Thyroid gland (tissue), 4 donors: ENCODE measurements at regions not wholly inside any gene's neighbourhood (a gene's known extent, or its start where the extent isn't known, plus 50 kb on each side); places are given as distances from the start of the nearest gene placed in this dataset.

Experiments used
- DNase-seq, 2 donors: peaks; one replicate each; pipeline ENCODE4 v3.0.0-alpha.2; 2019
- H3K27ac ChIP-seq, 3 donors: fragments of 200-600 bp; sonication (generic); 1 replicate in 2 of 3; 2 replicates in 1 of 3; pipeline ENCODE4 v1.5.1; 2016 to 2019; ENCODE audit warnings: mild to moderate bottlenecking in 1 of 3, moderate library complexity in 1 of 3
- H3K27me3 ChIP-seq: fragments of 200-600 bp; sonication (generic); one replicate; pipeline ENCODE4 v1.5.1; 2019
- H3K36me3 ChIP-seq, 2 donors: fragments of 200-600 bp; sonication (generic); one replicate each; pipeline ENCODE4 v1.5.1; 2016 to 2019
- H3K4me1 ChIP-seq, 2 donors: fragments of 200-600 bp; sonication (generic); one replicate each; pipeline ENCODE4 v1.5.1; 2017 to 2019
- H3K4me3 ChIP-seq, 3 donors: fragments of 200-600 bp; sonication (generic); replicated peaks in 1 of 3; 1 replicate in 2 of 3; 2 replicates in 1 of 3; pipeline ENCODE4 v1.5.1; 2016; ENCODE audit warnings: mild to moderate bottlenecking in 1 of 3
- H3K9me3 ChIP-seq: fragments of 200-600 bp; sonication (generic); one replicate; pipeline ENCODE4 v1.5.1; 2017
- POLR2A ChIP-seq, 2 donors: fragments of 450-650 bp; IDR thresholded peaks; one replicate each; pipeline ENCODE4 v1.6.1; 2017; ENCODE audit warnings: antibody characterized with exemption in 2 of 2, mild to moderate bottlenecking in 2 of 2, moderate library complexity in 1 of 2
- WGBS, 2 donors: methylation state at CpG; one replicate each; pipeline ENCODE4 v1.1.5; 2017; 5-methylcytosine and 5-hydroxymethylcytosine counted together
- intact Hi-C: fragments of 100-400 bp; cut with DNase I; formaldehyde crosslinking; loops from one replicate; pipeline ENCODE4 v1.15.1; 2023
- TF ChIP-seq, protein P1 (sequence below), 6 experiments: fragments of 200-600 bp in 3 of 6; fragments of 450-650 bp in 3 of 6; sonication (generic) in 3 of 6; IDR thresholded peaks; one replicate each; pipeline ENCODE4 v1.5.1; 2016 to 2019; ENCODE audit warnings: antibody characterized with exemption in 6 of 6, mild to moderate bottlenecking in 2 of 6, inconsistent platforms in 1 of 6, moderate library complexity in 1 of 6

DNA sequence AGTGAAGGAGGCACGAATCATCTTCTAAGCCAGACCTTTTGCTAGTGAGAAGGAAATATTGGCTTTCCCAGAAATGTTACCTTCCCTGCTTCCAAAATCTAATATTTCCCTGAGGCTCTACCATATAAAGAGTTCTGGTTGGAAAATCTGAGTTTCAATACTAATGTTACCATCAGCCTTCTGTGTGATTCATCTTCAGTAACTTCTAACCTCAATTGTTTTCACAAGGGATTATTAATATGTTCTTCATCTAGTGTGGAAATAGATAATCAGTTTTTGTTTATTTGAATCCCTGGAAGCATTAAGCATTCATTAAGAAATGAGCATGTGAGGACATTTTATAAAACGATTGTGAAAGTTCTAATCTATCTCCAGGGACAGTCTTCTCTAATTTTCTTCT is 720.9 kb downstream of the AACS start:
- no peak overlapping the region for H3K4me3 ChIP-seq
- no peaks in the 10 kb centered on the region for H3K4me1 ChIP-seq
- H3K36me3 ChIP-seq = no peaks in the 10 kb centered on the region
- no peak for TF ChIP-seq POLR2A (IDR thresholded peaks at IDR 0.05)
- TF ChIP-seq, protein P1, sequence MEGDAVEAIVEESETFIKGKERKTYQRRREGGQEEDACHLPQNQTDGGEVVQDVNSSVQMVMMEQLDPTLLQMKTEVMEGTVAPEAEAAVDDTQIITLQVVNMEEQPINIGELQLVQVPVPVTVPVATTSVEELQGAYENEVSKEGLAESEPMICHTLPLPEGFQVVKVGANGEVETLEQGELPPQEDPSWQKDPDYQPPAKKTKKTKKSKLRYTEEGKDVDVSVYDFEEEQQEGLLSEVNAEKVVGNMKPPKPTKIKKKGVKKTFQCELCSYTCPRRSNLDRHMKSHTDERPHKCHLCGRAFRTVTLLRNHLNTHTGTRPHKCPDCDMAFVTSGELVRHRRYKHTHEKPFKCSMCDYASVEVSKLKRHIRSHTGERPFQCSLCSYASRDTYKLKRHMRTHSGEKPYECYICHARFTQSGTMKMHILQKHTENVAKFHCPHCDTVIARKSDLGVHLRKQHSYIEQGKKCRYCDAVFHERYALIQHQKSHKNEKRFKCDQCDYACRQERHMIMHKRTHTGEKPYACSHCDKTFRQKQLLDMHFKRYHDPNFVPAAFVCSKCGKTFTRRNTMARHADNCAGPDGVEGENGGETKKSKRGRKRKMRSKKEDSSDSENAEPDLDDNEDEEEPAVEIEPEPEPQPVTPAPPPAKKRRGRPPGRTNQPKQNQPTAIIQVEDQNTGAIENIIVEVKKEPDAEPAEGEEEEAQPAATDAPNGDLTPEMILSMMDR (IDR thresholded peaks at IDR 0.05) = no peak
- H3K9me3 ChIP-seq = no peaks in the 10 kb centered on the region
- no peaks in the 10 kb centered on the region for H3K27me3 ChIP-seq
- intact Hi-C loops = no loop called here
- no peak overlapping the region for H3K27ac ChIP-seq
- 44 to 59% methylated on average over 2 of the region's 2 CpGs for WGBS, 2 donors
- DNase-seq = no peak

DNA sequence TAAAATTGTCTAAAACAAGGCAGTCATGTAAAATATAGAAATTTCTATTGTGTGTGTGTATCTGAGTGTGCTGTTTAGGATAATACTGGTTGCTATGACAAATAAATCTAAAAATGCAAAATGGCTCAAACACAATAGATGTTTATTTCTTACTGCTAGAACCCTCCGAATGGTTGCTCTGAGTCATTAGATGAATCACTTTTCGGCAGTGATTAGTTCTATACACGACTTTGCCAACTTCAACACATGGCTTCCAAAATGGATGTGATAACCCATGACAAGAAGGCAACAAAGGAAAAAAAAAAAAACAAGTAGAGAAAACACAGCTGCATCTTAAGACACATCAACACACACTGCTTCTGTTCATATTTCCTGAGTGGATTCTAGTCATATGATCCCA is 729.2 kb downstream of the AACS start:
- intact Hi-C loops = no loop called here
- WGBS, 2 donors = 76 to 77% methylated on average over 3 of the region's 3 CpGs
- TF ChIP-seq, protein P1 (IDR thresholded peaks at IDR 0.05) = no peak
- no peak for TF ChIP-seq POLR2A (IDR thresholded peaks at IDR 0.05)
- H3K27me3 ChIP-seq = no peaks in the 10 kb centered on the region
- no peaks in the 10 kb centered on the region for H3K9me3 ChIP-seq
- no peak overlapping the region for H3K27ac ChIP-seq
- H3K36me3 ChIP-seq = no peaks in the 10 kb centered on the region
- H3K4me3 ChIP-seq = no peak overlapping the region
- no peaks in the 10 kb centered on the region for H3K4me1 ChIP-seq
- no peak for DNase-seq

DNA sequence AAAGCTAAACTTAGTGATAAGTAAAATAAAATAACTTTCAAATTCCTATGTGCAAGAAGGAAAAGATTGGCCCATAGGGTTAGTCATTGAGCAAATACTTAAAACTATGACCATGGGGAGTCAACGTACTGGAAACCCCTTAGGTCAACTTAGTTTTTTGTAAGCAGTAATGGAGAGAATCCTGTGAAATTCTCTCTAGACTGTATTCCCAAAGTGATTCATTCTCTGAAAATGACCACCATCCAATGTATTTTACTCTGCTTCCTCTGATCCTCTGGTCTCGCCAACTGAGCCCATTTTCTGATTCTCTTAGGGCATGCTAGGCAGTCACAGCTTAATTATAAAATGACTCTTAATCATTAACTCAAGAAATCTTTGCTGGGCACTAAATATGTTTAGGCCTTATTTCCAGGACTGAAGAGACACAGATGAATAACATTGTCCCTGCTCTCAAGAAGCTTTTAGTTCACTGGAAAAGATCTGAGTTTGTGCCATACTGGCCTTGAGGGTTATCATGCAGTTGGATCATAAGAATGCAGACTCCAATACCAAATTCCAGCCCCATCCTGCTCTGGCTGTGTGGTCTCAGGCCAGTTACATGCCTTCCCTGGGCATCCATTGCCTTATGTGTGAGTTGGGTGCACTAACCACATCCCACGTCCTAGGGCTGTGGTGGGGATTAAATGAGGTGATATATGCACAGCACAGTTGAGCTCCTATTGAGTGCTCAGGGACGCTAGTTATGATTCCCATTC is 732.4 kb downstream of the AACS start:
- intact Hi-C loops = no loop called here
- WGBS, 2 donors = 79 to 87% methylated on average over 4 of the region's 4 CpGs
- Histone ChIP-seq H3K27ac (no peak overlapping the region), H3K4me3 (no peak overlapping the region), H3K27me3 (no peaks in the 10 kb centered on the region), H3K4me1 (no peaks in the 10 kb centered on the region), H3K9me3 (no peaks in the 10 kb centered on the region), H3K36me3 (no peaks in the 10 kb centered on the region)
- DNase-seq = no peak
- TF ChIP-seq POLR2A (IDR thresholded peaks at IDR 0.05) = no peak
- TF ChIP-seq, protein P1 (IDR thresholded peaks at IDR 0.05) = no peak

DNA sequence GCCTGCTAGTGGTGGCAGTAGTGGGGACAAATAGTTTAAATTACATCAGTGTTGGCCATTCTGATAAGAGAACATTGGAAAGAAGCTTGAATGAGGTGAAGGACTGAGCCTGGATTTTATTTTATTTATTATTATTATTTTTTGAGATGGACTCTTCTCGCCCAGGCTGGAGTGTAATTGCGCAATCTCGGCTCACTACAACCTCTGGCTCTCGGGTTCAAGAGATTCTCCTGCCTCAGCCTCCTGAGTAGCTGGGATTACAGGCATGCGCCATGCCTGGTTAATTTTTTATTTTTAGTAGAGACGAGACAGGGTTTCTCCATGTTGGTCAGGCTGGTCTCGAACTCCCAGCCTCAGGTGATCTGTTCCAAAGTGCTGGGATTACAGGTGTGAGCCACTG is 739.4 kb downstream of the AACS start:
- H3K27ac ChIP-seq = no peak overlapping the region
- no peak for DNase-seq
- 84 to 85% methylated on average over 7 of the region's 7 CpGs for WGBS, 2 donors
- H3K27me3 ChIP-seq = no peaks in the 10 kb centered on the region
- no peaks in the 10 kb centered on the region for H3K9me3 ChIP-seq
- TF ChIP-seq, protein P1 (IDR thresholded peaks at IDR 0.05) = no peak
- TF ChIP-seq POLR2A (IDR thresholded peaks at IDR 0.05) = no peak
- H3K4me1 ChIP-seq = no peaks in the 10 kb centered on the region
- H3K4me3 ChIP-seq = no peak overlapping the region
- H3K36me3 ChIP-seq = no peaks in the 10 kb centered on the region
- intact Hi-C loops = no loop called here

DNA sequence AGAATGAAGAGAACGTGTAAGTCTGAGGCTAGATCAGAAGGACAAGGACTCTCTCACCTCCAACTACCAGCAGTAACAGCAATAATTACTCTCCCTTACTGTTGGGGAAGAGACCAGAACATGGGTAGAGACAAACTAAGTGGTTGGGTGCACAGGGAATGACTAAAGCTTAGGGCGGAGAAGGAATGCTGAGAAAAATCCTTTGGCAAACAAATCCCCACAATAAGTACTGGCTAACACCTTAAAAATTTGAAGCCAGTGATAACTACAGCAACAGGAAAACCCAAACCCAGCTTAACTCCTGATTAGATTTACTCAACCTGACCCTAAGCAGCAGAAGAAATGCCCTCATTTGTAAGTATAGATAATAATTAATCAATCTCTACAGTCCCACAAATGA is 759.0 kb downstream of the AACS start:
- no peaks in the 10 kb centered on the region for H3K4me1 ChIP-seq
- no peak for DNase-seq
- no peak overlapping the region for H3K27ac ChIP-seq
- WGBS, 2 donors = 86 to 89% methylated on average over 2 of the region's 2 CpGs
- H3K27me3 ChIP-seq = no peaks in the 10 kb centered on the region
- intact Hi-C loops = no loop called here
- no peaks in the 10 kb centered on the region for H3K36me3 ChIP-seq
- TF ChIP-seq POLR2A (IDR thresholded peaks at IDR 0.05) = no peak
- TF ChIP-seq, protein P1 (IDR thresholded peaks at IDR 0.05) = no peak
- H3K4me3 ChIP-seq = no peak overlapping the region
- no peaks in the 10 kb centered on the region for H3K9me3 ChIP-seq
